GM12878 (cell line): ENCODE measurements at regions not wholly inside any gene's neighbourhood (a gene's known extent, or its start where the extent isn't known, plus 50 kb on each side); places are given as distances from the start of the nearest gene placed in this dataset.

Experiments
- ATAC-seq: fragments of 200-7000 bp; cut with Tn5 transposase; 3 replicates; pipeline ENCODE4 v1.9.1; 2020; ENCODE audit warnings: mild to moderate bottlenecking, moderate library complexity
- BruUV-seq: library from RNA; stranded (reverse); fragments of 400-500 nt; replicated peaks from 2 replicates; lab custom pipeline; 2021; lab: Mats Ljungman, UMichigan
- CTCF ChIA-PET: fragments of 300-600 bp; sonication (Branson Sonifier 250); formaldehyde crosslinking; extraction: SDS; loops from one replicate; lab custom pipeline; 2021; ENCODE audit warnings: inconsistent platforms; lab: Yijun Ruan, JAX
- POLR2A ChIA-PET: fragments of 350-600 bp; formaldehyde crosslinking; extraction: SDS; loops from one replicate; lab custom pipeline; 2021; ENCODE audit warnings: inconsistent platforms; lab: Charles Lee
- RAD21 ChIA-PET: fragments of 300-600 bp; sonication (Branson Sonifier 250); formaldehyde crosslinking; loops from one replicate; lab custom pipeline; 2023; ENCODE audit warnings: antibody characterized with exemption; ENCODE audit not compliant: unreplicated experiment; lab: Charles Lee
- SMC1A ChIA-PET: fragments of 300-600 bp; sonication (Branson Sonifier 250); formaldehyde crosslinking; loops from one replicate; lab custom pipeline; 2023; ENCODE audit not compliant: unreplicated experiment, uncharacterized antibody; lab: Charles Lee
- DNase-seq: peaks from one replicate; pipeline ENCODE4 v3.0.0-alpha.2; 2011; ENCODE audit warnings: low read depth, low spot score
- FAIRE-seq: peaks from 3 replicates; lab custom pipeline; 2011; peaks lifted over from hg19 to GRCh38; lab: Jason Lieb, UNC
- H2AFZ ChIP-seq: 2 replicates; pipeline ENCODE4 v1.6.0; 2011; ENCODE audit warnings: low read depth, low read length, control low read depth; ENCODE audit not compliant: control insufficient read depth
- H3K27ac ChIP-seq: 2 replicates; pipeline ENCODE4 v1.5.1; 2011; ENCODE audit warnings: control low read depth; ENCODE audit not compliant: control insufficient read depth, insufficient read depth
- H3K27me3 ChIP-seq, 2 experiments: replicated peaks in 1 of 2; 2 replicates each; pipeline versions ENCODE4 v1.6.0 to v1.6.1; 2011; ENCODE audit warnings: low read length in 1 of 2; ENCODE audit not compliant: control insufficient read depth in 2 of 2, insufficient read depth in 2 of 2
- H3K36me3 ChIP-seq, 2 experiments: 2 replicates each; pipeline ENCODE4 v1.5.1; 2011; ENCODE audit warnings: low read length in 1 of 2; ENCODE audit not compliant: control insufficient read depth in 2 of 2, insufficient read depth in 2 of 2
- H3K4me1 ChIP-seq: 2 replicates; pipeline ENCODE4 v1.6.1; 2011; ENCODE audit warnings: mild to moderate bottlenecking, low read length, moderate library complexity, mixed read lengths; ENCODE audit not compliant: control insufficient read depth, insufficient read depth
- H3K4me2 ChIP-seq: 2 replicates; pipeline ENCODE4 v1.6.0; 2011; ENCODE audit warnings: control low read depth; ENCODE audit not compliant: control insufficient read depth, insufficient read depth
- H3K4me3 ChIP-seq: fragments of 200-600 bp; sonication (generic); 2 replicates; pipeline ENCODE4 v1.5.1; 2016
- H3K79me2 ChIP-seq: 2 replicates; pipeline ENCODE4 v1.6.0; 2011; ENCODE audit warnings: low read length; ENCODE audit not compliant: control insufficient read depth, insufficient read depth
- H3K9ac ChIP-seq: 2 replicates; pipeline ENCODE4 v1.8.0; 2011; ENCODE audit warnings: low read length, control low read depth, mixed read lengths; ENCODE audit not compliant: control insufficient read depth, insufficient read depth
- H3K9me3 ChIP-seq: replicated peaks from 3 replicates; pipeline ENCODE4 v1.5.1; 2011; ENCODE audit warnings: mild to moderate bottlenecking, low read length; ENCODE audit not compliant: control insufficient read depth, insufficient read depth
- H4K20me1 ChIP-seq: 2 replicates; pipeline ENCODE4 v1.6.0; 2011; ENCODE audit not compliant: control insufficient read depth, insufficient read depth
- BHLHE40 ChIP-seq, 2 experiments: fragments of 450-650 bp in 1 of 2; IDR thresholded peaks; 2 replicates each; pipeline ENCODE4 v1.6.1; 2011 to 2017; ENCODE audit warnings: low read depth in 2 of 2, borderline replicate concordance in 1 of 2, improper control_type of control experiment in 1 of 2, low read length in 1 of 2, mild to moderate bottlenecking in 1 of 2
- KDM1A ChIP-seq: fragments of 200-600 bp; sonication (generic); IDR thresholded peaks from 2 replicates; pipeline ENCODE4 v1.6.1; 2016; ENCODE audit warnings: borderline replicate concordance
- PAX5 ChIP-seq: IDR thresholded peaks from 2 replicates; pipeline ENCODE4 v1.6.1; 2011; ENCODE audit warnings: low read depth, low read length, borderline replicate concordance
- SMARCA5 ChIP-seq: fragments of 450-650 bp; IDR thresholded peaks from 2 replicates; pipeline ENCODE4 v1.6.1; 2017; ENCODE audit warnings: mild to moderate bottlenecking
- TCF3 ChIP-seq: IDR thresholded peaks from 2 replicates; pipeline ENCODE4 v1.6.1; 2012; ENCODE audit warnings: low read depth, mild to moderate bottlenecking, low read length, borderline replicate concordance; ENCODE audit not compliant: insufficient read depth
- USF1 ChIP-seq: IDR thresholded peaks from 2 replicates; pipeline ENCODE4 v1.6.1; 2011; ENCODE audit warnings: borderline replicate concordance, low read depth, mild to moderate bottlenecking, moderate library complexity, mixed read lengths, low read length; ENCODE audit not compliant: insufficient read depth; ENCODE audit errors: extremely low read length
- WRNIP1 ChIP-seq: IDR thresholded peaks from 2 replicates; pipeline ENCODE4 v1.6.1; 2011; ENCODE audit warnings: low read depth, low read length, improper control_type of control experiment, borderline replicate concordance
- ZNF207 ChIP-seq: fragments of 450-650 bp; IDR thresholded peaks from 2 replicates; pipeline ENCODE4 v1.6.1; 2014; ENCODE audit warnings: antibody characterized with exemption, mild to moderate bottlenecking, borderline replicate concordance
- WGBS: methylation state at CpG from one replicate; pipeline ENCODE4 v1.1.6; 2016; ENCODE audit warnings: low lambda C conversion rate; ENCODE audit not compliant: insufficient replicate concordance, insufficient coverage; ENCODE audit errors: missing lambda C conversion rate; 5-methylcytosine and 5-hydroxymethylcytosine counted together
- in situ Hi-C: fragments of 300-500 bp; cut with MboI; formaldehyde crosslinking; loops from 9 replicates; pipeline ENCODE4 v1.14.3; 2018; ENCODE audit warnings: mixed read lengths
- intact Hi-C: fragments of 100-400 bp; cut with micrococcal nuclease; formaldehyde crosslinking; loops from one replicate; pipeline ENCODE4 v1.14.2; 2022; ENCODE audit not compliant: unreplicated experiment
- TF ChIP-seq, protein P1 (sequence below): fragments of 450-650 bp; IDR thresholded peaks from 2 replicates; pipeline ENCODE4 v1.6.1; 2018; ENCODE audit warnings: mild to moderate bottlenecking, low read depth, moderate library complexity; ENCODE audit not compliant: partially characterized antibody
- TF ChIP-seq, protein P2 (sequence below): fragments of 450-650 bp; IDR thresholded peaks from 2 replicates; pipeline ENCODE4 v1.6.1; 2016; ENCODE audit warnings: mild to moderate bottlenecking, moderate library complexity, borderline replicate concordance

- Histone ChIP-seq H3K79me2 (no peaks in the 10 kb centered on the region), H3K9ac (no peak overlapping the region), H3K27ac (no peak overlapping the region), H3K4me3 (no peak overlapping the region), H3K4me2 (no peak overlapping the region), H3K9me3 (no peaks in the 10 kb centered on the region), H3K36me3 (no peaks in the 10 kb centered on the region), H4K20me1 (no peaks in the 10 kb centered on the region), H3K4me1 (no peaks in the 10 kb centered on the region), H2AFZ (no peak overlapping the region), H3K27me3 (no peaks in the 10 kb centered on the region)
- no peak for ATAC-seq
- intact Hi-C loops (no loop called here), in situ Hi-C loops (no loop called here)
- no peak for TF ChIP-seq WRNIP1
- TF ChIP-seq, protein P1, sequence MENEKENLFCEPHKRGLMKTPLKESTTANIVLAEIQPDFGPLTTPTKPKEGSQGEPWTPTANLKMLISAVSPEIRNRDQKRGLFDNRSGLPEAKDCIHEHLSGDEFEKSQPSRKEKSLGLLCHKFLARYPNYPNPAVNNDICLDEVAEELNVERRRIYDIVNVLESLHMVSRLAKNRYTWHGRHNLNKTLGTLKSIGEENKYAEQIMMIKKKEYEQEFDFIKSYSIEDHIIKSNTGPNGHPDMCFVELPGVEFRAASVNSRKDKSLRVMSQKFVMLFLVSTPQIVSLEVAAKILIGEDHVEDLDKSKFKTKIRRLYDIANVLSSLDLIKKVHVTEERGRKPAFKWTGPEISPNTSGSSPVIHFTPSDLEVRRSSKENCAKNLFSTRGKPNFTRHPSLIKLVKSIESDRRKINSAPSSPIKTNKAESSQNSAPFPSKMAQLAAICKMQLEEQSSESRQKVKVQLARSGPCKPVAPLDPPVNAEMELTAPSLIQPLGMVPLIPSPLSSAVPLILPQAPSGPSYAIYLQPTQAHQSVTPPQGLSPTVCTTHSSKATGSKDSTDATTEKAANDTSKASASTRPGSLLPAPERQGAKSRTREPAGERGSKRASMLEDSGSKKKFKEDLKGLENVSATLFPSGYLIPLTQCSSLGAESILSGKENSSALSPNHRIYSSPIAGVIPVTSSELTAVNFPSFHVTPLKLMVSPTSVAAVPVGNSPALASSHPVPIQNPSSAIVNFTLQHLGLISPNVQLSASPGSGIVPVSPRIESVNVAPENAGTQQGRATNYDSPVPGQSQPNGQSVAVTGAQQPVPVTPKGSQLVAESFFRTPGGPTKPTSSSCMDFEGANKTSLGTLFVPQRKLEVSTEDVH: no peak
- TF ChIP-seq KDM1A: no peak
- TF ChIP-seq TCF3: no peak
- TF ChIP-seq SMARCA5: no peak
- no peak for TF ChIP-seq USF1
- no peak for TF ChIP-seq PAX5
- TF ChIP-seq BHLHE40 (IDR thresholded peaks at IDR 0.05; ENCODE audit: borderline replicate concordance in 1 of 2, low read depth in 2 of 2, low read length in 1 of 2): no peak
- TF ChIP-seq ZNF207: no peak
- TF ChIP-seq, protein P2, sequence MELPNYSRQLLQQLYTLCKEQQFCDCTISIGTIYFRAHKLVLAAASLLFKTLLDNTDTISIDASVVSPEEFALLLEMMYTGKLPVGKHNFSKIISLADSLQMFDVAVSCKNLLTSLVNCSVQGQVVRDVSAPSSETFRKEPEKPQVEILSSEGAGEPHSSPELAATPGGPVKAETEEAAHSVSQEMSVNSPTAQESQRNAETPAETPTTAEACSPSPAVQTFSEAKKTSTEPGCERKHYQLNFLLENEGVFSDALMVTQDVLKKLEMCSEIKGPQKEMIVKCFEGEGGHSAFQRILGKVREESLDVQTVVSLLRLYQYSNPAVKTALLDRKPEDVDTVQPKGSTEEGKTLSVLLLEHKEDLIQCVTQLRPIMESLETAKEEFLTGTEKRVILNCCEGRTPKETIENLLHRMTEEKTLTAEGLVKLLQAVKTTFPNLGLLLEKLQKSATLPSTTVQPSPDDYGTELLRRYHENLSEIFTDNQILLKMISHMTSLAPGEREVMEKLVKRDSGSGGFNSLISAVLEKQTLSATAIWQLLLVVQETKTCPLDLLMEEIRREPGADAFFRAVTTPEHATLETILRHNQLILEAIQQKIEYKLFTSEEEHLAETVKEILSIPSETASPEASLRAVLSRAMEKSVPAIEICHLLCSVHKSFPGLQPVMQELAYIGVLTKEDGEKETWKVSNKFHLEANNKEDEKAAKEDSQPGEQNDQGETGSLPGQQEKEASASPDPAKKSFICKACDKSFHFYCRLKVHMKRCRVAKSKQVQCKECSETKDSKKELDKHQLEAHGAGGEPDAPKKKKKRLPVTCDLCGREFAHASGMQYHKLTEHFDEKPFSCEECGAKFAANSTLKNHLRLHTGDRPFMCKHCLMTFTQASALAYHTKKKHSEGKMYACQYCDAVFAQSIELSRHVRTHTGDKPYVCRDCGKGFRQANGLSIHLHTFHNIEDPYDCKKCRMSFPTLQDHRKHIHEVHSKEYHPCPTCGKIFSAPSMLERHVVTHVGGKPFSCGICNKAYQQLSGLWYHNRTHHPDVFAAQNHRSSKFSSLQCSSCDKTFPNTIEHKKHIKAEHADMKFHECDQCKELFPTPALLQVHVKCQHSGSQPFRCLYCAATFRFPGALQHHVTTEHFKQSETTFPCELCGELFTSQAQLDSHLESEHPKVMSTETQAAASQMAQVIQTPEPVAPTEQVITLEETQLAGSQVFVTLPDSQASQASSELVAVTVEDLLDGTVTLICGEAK: no peak
- 65% methylated on average over 5 of the region's 5 CpGs for WGBS
- FAIRE-seq: no peak
- ChIA-PET RAD21 (no interaction called here), CTCF (no interaction called here), POLR2A (no interaction called here), SMC1A (interaction anchor here (1.4 kb wide), 1 partner anchor 11 kb away, joined by 3 read pairs; no protein-coding TSS in a partner anchor)
- no TSS peak for BruUV-seq
- no peak for DNase-seq
These were observed 64.9 kb upstream of the ADAMTS19 start for GRCh38 chr5:129395247-129395646.
